Kidney epithelial cell (primary cell): ENCODE measurements at regions not wholly inside any gene's neighbourhood (a gene's known extent, or its start where the extent isn't known, plus 50 kb on each side); places are given as distances from the start of the nearest gene placed in this dataset.

Source experiments
- DNase-seq: peaks from one replicate; pipeline ENCODE4 v3.0.0-alpha.2; 2010; ENCODE audit warnings: low read depth
- H3K27me3 ChIP-seq: 2 replicates; pipeline ENCODE4 v1.6.0; 2011; ENCODE audit warnings: low read length; ENCODE audit not compliant: control insufficient read depth, insufficient read depth
- H3K36me3 ChIP-seq: 2 replicates; pipeline ENCODE4 v1.5.1; 2011; ENCODE audit warnings: low read length; ENCODE audit not compliant: control insufficient read depth, insufficient read depth
- H3K4me3 ChIP-seq: 2 replicates; pipeline ENCODE4 v1.5.1; 2011; ENCODE audit warnings: low read depth, mild to moderate bottlenecking, control low read depth, low read length
- TF ChIP-seq, protein P1 (sequence below): IDR thresholded peaks from 2 replicates; pipeline ENCODE4 v1.5.1; 2011; ENCODE audit warnings: mild to moderate bottlenecking, moderate library complexity, low read length, control low read depth, inconsistent platforms; ENCODE audit not compliant: insufficient read depth, poor library complexity, severe bottlenecking

DNA sequence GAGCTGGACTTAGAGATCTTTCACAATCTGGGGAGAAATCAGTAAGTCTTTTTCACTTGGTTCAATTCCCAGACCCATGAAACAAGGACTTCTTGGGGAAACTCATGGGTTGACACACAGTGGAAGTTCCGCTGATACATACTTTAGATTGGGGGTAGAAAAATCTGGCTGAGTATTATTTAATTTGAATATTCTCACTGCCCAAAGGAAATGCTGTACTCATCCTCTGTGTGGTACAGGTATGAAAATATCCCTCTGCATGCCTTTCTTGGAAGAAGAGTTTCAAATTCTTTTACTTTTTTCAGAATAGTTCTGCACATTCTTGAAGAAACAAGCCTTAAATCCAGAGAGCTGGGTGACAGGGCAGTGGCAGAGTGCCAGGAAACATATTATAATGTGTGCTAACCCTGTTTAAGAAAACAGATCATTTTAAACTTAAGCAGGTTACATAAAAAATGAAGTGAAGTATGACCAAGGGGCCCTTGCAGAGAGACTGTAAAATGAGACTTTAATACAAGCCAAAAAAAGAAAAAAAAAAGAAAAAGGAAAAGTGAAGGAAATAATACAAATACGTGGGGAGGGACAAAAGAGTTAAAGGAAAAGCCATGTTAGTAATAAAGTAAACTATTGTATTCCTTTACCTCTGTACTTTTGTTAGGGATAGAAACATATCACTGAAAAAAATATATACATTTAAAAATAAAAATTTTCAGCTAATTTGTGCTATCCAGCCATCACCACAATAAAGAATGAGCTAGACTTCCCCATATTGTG is 173.4 kb upstream of the NR3C1 start:
- DNase-seq: no peak
- Histone ChIP-seq H3K27me3 (no peaks in the 10 kb centered on the region), H3K36me3 (no peaks in the 10 kb centered on the region), H3K4me3 (no peak overlapping the region)
- TF ChIP-seq, protein P1, sequence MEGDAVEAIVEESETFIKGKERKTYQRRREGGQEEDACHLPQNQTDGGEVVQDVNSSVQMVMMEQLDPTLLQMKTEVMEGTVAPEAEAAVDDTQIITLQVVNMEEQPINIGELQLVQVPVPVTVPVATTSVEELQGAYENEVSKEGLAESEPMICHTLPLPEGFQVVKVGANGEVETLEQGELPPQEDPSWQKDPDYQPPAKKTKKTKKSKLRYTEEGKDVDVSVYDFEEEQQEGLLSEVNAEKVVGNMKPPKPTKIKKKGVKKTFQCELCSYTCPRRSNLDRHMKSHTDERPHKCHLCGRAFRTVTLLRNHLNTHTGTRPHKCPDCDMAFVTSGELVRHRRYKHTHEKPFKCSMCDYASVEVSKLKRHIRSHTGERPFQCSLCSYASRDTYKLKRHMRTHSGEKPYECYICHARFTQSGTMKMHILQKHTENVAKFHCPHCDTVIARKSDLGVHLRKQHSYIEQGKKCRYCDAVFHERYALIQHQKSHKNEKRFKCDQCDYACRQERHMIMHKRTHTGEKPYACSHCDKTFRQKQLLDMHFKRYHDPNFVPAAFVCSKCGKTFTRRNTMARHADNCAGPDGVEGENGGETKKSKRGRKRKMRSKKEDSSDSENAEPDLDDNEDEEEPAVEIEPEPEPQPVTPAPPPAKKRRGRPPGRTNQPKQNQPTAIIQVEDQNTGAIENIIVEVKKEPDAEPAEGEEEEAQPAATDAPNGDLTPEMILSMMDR: no peak

DNA sequence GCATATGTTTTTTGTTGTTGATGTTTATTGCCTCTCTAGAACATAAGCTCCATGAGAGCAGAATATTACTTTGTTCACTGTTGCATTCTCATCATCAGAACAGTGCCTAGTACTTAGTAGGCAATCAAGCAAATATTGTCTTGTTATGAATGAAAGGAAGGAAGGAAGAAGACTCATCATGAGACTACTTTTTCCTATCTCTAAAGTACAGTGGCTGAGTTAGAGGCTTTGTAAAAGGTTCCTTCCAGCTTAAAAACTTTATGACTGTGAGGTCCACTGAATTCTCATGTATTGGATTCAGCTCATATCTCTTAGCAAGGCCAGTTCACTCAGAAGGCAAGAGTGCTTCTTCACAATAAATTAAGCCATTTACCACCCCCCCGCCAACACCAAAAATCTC is 171.8 kb upstream of the NR3C1 start:
- no peaks in the 10 kb centered on the region for H3K36me3 ChIP-seq
- DNase-seq: no peak
- TF ChIP-seq, protein P1: no peak
- no peak overlapping the region for H3K4me3 ChIP-seq
- no peaks in the 10 kb centered on the region for H3K27me3 ChIP-seq

GRCh38 chr5:143574236-143574635 is 170.8 kb upstream of the NR3C1 start:
- Histone ChIP-seq H3K36me3 (no peaks in the 10 kb centered on the region), H3K4me3 (no peak overlapping the region), H3K27me3 (no peaks in the 10 kb centered on the region)
- no peak for DNase-seq
- TF ChIP-seq, protein P1: no peak

DNA sequence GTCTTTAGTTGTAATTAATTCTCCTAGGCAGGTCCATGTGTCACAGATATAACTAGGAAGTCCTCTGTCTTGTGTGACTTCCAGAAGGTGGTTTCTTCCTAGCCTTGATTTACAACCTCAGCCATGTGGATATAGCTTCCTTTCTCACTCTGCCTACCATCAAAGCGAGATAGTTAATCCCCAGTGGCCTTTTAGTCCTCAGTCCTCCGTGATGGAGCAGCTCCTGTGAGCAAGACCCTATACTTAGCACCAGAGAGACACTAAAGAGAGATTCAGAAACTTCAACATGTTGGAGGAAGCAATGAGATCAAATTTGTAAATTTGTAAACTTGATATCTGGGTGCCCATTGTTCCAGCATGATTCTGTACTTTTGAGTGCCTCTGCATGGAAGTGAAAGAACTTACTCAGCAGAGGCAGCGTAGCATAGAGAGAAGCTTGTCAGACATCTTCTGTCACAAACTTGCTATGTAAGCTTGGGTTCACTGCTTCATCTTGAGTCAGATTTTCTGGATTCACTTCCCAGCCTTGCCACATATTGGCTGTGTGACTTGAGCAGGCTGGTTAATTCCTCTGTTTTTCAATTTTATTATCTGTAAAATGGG is 170.2 kb upstream of the NR3C1 start:
- Histone ChIP-seq H3K4me3 (no peak overlapping the region), H3K36me3 (no peaks in the 10 kb centered on the region), H3K27me3 (no peaks in the 10 kb centered on the region)
- DNase-seq: no peak
- TF ChIP-seq, protein P1: no peak

DNA sequence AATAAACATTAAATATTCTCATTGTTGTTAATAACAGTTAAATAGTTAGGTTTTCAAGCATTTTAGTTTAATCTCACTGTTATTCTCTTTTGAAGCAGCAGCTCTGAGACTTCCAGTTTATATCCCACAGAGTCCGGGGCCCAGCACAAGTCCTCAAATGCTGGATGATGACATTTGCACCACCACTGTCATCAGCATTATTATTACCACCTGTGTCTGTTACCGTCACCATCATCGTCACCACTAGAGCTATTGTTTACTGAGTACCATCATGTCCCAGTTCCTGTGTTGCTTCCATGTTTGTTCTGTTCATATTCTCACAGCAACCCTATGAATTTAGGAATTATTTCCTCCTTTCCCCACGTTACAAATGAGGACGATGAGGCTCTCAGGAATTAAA is 169.2 kb upstream of the NR3C1 start:
- no peak for DNase-seq
- TF ChIP-seq, protein P1: no peak
- Histone ChIP-seq H3K36me3 (no peaks in the 10 kb centered on the region), H3K4me3 (no peak overlapping the region), H3K27me3 (no peaks in the 10 kb centered on the region)
